Common myeloid progenitor, CD34-positive (primary cell): ENCODE measurements at regions not wholly inside any gene's neighbourhood (a gene's known extent, or its start where the extent isn't known, plus 50 kb on each side); places are given as distances from the start of the nearest gene placed in this dataset.
"Not testable (repeated sequence)": the region's sequence is repeated elsewhere in the genome, so short reads cannot be mapped to it uniquely, and the experiment has no call there.

Experiments
- CTCF ChIA-PET: fragments of 350-600 bp; sonication (Branson Sonifier 250); formaldehyde crosslinking; loops from one replicate; lab custom pipeline; 2021; ENCODE audit warnings: antibody characterized with exemption; lab: Charles Lee
- POLR2A ChIA-PET: fragments of 350-600 bp; sonication (Branson Sonifier 250); formaldehyde crosslinking; loops from one replicate; lab custom pipeline; 2021; ENCODE audit warnings: antibody characterized with exemption; lab: Charles Lee
- DNase-seq, 3 donors: peaks; one replicate each; pipeline versions ENCODE4 v3.0.0 to v3.0.0-alpha.2; 2013
- H3K27ac ChIP-seq, 2 experiments: 1 replicate in 1 of 2; 2 replicates in 1 of 2; pipeline ENCODE4 v1.7.0; 2013; ENCODE audit warnings: inconsistent platforms in 2 of 2, low read length in 2 of 2, mild to moderate bottlenecking in 2 of 2, low read depth in 1 of 2, moderate library complexity in 1 of 2; ENCODE audit not compliant: severe bottlenecking in 2 of 2, insufficient read depth in 1 of 2, poor library complexity in 1 of 2
- H3K27me3 ChIP-seq, 5 experiments: replicated peaks in 2 of 5; 1 replicate in 3 of 5; 2 replicates in 2 of 5; pipeline versions ENCODE4 v1.6.1 to v1.7.0; 2013; ENCODE audit warnings: low read length in 4 of 5, mild to moderate bottlenecking in 2 of 5, moderate library complexity in 2 of 5, inconsistent platforms in 1 of 5; ENCODE audit not compliant: insufficient read depth in 5 of 5, control insufficient read depth in 4 of 5
- H3K36me3 ChIP-seq, 4 experiments: 1 replicate in 2 of 4; 2 replicates in 2 of 4; pipeline versions ENCODE4 v1.6.1 to v1.7.0; 2013; ENCODE audit warnings: low read length in 3 of 4, control low read depth in 1 of 4, mild to moderate bottlenecking in 1 of 4; ENCODE audit not compliant: control insufficient read depth in 4 of 4, insufficient read depth in 4 of 4
- H3K4me1 ChIP-seq, 4 experiments: 1 replicate in 3 of 4; 2 replicates in 1 of 4; pipeline versions ENCODE4 v1.6.1 to v1.7.1; 2013; ENCODE audit warnings: low read length in 3 of 4, mild to moderate bottlenecking in 3 of 4, control low read depth in 1 of 4, inconsistent platforms in 1 of 4, moderate library complexity in 1 of 4; ENCODE audit not compliant: control insufficient read depth in 4 of 4, insufficient read depth in 4 of 4; ENCODE audit errors: control extremely low read depth in 1 of 4
- H3K4me3 ChIP-seq, 7 experiments: 1 replicate in 4 of 7; 2 replicates in 3 of 7; pipeline versions ENCODE4 v1.5.1 to v1.7.0; 2013; ENCODE audit warnings: mild to moderate bottlenecking in 7 of 7, low read length in 6 of 7, moderate library complexity in 6 of 7, inconsistent platforms in 2 of 7, low read depth in 2 of 7, control low read depth in 1 of 7; ENCODE audit not compliant: insufficient read depth in 4 of 7, control insufficient read depth in 1 of 7; ENCODE audit errors: extremely low read depth in 1 of 7
- H3K9me3 ChIP-seq, 5 experiments: 1 replicate in 4 of 5; 2 replicates in 1 of 5; pipeline versions ENCODE4 v1.6.1 to v1.7.1; 2013; ENCODE audit warnings: low read length in 4 of 5, mild to moderate bottlenecking in 2 of 5, inconsistent platforms in 1 of 5, low read depth in 1 of 5, moderate library complexity in 1 of 5; ENCODE audit not compliant: control insufficient read depth in 4 of 5, insufficient read depth in 2 of 5; ENCODE audit errors: control extremely low read depth in 1 of 5
- WGBS: methylation state at CpG from one replicate; pipeline ENCODE4 v1.1.5; 2013; ENCODE audit not compliant: insufficient coverage; 5-methylcytosine and 5-hydroxymethylcytosine counted together

GRCh38 chr5:50601576-50601975 is 64.9 kb upstream of the PARP8 start:
- H3K4me3 ChIP-seq, CTCF ChIA-PET, H3K4me1 ChIP-seq, POLR2A ChIA-PET, H3K9me3 ChIP-seq, H3K27ac ChIP-seq, H3K36me3 ChIP-seq, H3K27me3 ChIP-seq, DNase-seq: not testable (repeated sequence)
- WGBS, result 81% methylated on average over 6 of the region's 7 CpGs

GRCh38 chr5:50606179-50606578 is 60.3 kb upstream of the PARP8 start:
- Histone ChIP-seq H3K4me1 (no peaks in the 10 kb centered on the region), H3K27ac (no peak overlapping the region), H3K4me3 (no peak overlapping the region), H3K27me3 (no peaks in the 10 kb centered on the region), H3K36me3 (no peaks in the 10 kb centered on the region), H3K9me3 (peaks cover 0 to 4% (median 0%) of the 10 kb centered on the region in 5 experiments)
- CTCF ChIA-PET, result no interaction called here
- POLR2A ChIA-PET, result no interaction called here
- DNase-seq, result no peak
- no CpG with 5 or more reads among the region's 1 CpG for WGBS

- H3K4me1 ChIP-seq, H3K36me3 ChIP-seq, H3K27me3 ChIP-seq, H3K9me3 ChIP-seq, H3K4me3 ChIP-seq, CTCF ChIA-PET, DNase-seq, POLR2A ChIA-PET, H3K27ac ChIP-seq: not testable (repeated sequence)
- WGBS, result 94% methylated on average over 9 of the region's 17 CpGs
Observed at GRCh38 chr5:50607456-50607855, 59.0 kb upstream of the PARP8 start.

- H3K27ac ChIP-seq, CTCF ChIA-PET, POLR2A ChIA-PET, H3K4me1 ChIP-seq, H3K36me3 ChIP-seq, DNase-seq, H3K4me3 ChIP-seq, H3K9me3 ChIP-seq, H3K27me3 ChIP-seq: not testable (repeated sequence)
- 97% methylated on average over 38 of the region's 49 CpGs for WGBS
Observed at GRCh38 chr5:50607953-50608705, 58.3 kb upstream of the PARP8 start.

GRCh38 chr5:50613057-50613456 is 53.4 kb upstream of the PARP8 start:
- H3K9me3 ChIP-seq, DNase-seq, H3K4me3 ChIP-seq, CTCF ChIA-PET, H3K36me3 ChIP-seq, H3K27ac ChIP-seq, H3K4me1 ChIP-seq, H3K27me3 ChIP-seq, POLR2A ChIA-PET: not testable (repeated sequence)
- no CpG with 5 or more reads among the region's 3 CpGs for WGBS
